ENCODE measurements at regions not wholly inside any gene's neighbourhood (a gene's known extent, or its start where the extent isn't known, plus 50 kb on each side); places are given as distances from the start of the nearest gene placed in this dataset.
A peak's percentile ranks its signal among the peaks of the same experiment; 100 is the strongest.

- no peak for TF ChIP-seq ZFP3 (tag by site-specific recombination; IDR thresholded peaks at IDR 0.05; ENCODE audit: low read depth)
- TF ChIP-seq KLF7 (tag by site-specific recombination; IDR thresholded peaks at IDR 0.05; ENCODE audit: borderline replicate concordance): no peak
- peak; percentile 86 for TF ChIP-seq ZNF133 (tag by site-specific recombination; IDR thresholded peaks at IDR 0.05)
- TF ChIP-seq KLF9 (tag by site-specific recombination; IDR thresholded peaks at IDR 0.05; ENCODE audit: low read depth): no peak
- TF ChIP-seq, protein P1, sequence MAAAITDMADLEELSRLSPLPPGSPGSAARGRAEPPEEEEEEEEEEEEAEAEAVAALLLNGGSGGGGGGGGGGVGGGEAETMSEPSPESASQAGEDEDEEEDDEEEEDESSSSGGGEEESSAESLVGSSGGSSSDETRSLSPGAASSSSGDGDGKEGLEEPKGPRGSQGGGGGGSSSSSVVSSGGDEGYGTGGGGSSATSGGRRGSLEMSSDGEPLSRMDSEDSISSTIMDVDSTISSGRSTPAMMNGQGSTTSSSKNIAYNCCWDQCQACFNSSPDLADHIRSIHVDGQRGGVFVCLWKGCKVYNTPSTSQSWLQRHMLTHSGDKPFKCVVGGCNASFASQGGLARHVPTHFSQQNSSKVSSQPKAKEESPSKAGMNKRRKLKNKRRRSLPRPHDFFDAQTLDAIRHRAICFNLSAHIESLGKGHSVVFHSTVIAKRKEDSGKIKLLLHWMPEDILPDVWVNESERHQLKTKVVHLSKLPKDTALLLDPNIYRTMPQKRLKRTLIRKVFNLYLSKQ (tag by site-specific recombination; IDR thresholded peaks at IDR 0.05; ENCODE audit: borderline replicate concordance): no peak
- TF ChIP-seq ZNF830 (tag by site-specific recombination; IDR thresholded peaks at IDR 0.05; ENCODE audit: low read depth): no peak
- TF ChIP-seq ZNF157 (tag by site-specific recombination; IDR thresholded peaks at IDR 0.05): no peak
- TF ChIP-seq ZBTB8A (tag by site-specific recombination; IDR thresholded peaks at IDR 0.05): no peak
- no peak for TF ChIP-seq HIC1 (tag by site-specific recombination; IDR thresholded peaks at IDR 0.05)
- no peak for TF ChIP-seq YY1 (tag by site-specific recombination; IDR thresholded peaks at IDR 0.05)
- peak; percentile 50; the same call in 1 of the 2 replicates for TF ChIP-seq ZNF501 (tag by site-specific recombination; IDR thresholded peaks at IDR 0.05)
- peak; percentile 12 for TF ChIP-seq ZNF510 (tag by site-specific recombination; IDR thresholded peaks at IDR 0.05; ENCODE audit: insufficient replicate concordance)
- no peak for TF ChIP-seq ZBTB48 (tag by site-specific recombination; IDR thresholded peaks at IDR 0.05)
- no peak for TF ChIP-seq ZNF132 (tag by site-specific recombination; IDR thresholded peaks at IDR 0.05; ENCODE audit: borderline replicate concordance)
- peak; percentile 99 for TF ChIP-seq SETDB1 (IDR thresholded peaks at IDR 0.05; ENCODE audit: insufficient read length, low read length)
- TF ChIP-seq ZNF488 (tag by site-specific recombination; IDR thresholded peaks at IDR 0.05): no peak
- TF ChIP-seq ZNF354C (tag by site-specific recombination; IDR thresholded peaks at IDR 0.05; ENCODE audit: borderline replicate concordance, low read depth): no peak
- TF ChIP-seq, protein P2, sequence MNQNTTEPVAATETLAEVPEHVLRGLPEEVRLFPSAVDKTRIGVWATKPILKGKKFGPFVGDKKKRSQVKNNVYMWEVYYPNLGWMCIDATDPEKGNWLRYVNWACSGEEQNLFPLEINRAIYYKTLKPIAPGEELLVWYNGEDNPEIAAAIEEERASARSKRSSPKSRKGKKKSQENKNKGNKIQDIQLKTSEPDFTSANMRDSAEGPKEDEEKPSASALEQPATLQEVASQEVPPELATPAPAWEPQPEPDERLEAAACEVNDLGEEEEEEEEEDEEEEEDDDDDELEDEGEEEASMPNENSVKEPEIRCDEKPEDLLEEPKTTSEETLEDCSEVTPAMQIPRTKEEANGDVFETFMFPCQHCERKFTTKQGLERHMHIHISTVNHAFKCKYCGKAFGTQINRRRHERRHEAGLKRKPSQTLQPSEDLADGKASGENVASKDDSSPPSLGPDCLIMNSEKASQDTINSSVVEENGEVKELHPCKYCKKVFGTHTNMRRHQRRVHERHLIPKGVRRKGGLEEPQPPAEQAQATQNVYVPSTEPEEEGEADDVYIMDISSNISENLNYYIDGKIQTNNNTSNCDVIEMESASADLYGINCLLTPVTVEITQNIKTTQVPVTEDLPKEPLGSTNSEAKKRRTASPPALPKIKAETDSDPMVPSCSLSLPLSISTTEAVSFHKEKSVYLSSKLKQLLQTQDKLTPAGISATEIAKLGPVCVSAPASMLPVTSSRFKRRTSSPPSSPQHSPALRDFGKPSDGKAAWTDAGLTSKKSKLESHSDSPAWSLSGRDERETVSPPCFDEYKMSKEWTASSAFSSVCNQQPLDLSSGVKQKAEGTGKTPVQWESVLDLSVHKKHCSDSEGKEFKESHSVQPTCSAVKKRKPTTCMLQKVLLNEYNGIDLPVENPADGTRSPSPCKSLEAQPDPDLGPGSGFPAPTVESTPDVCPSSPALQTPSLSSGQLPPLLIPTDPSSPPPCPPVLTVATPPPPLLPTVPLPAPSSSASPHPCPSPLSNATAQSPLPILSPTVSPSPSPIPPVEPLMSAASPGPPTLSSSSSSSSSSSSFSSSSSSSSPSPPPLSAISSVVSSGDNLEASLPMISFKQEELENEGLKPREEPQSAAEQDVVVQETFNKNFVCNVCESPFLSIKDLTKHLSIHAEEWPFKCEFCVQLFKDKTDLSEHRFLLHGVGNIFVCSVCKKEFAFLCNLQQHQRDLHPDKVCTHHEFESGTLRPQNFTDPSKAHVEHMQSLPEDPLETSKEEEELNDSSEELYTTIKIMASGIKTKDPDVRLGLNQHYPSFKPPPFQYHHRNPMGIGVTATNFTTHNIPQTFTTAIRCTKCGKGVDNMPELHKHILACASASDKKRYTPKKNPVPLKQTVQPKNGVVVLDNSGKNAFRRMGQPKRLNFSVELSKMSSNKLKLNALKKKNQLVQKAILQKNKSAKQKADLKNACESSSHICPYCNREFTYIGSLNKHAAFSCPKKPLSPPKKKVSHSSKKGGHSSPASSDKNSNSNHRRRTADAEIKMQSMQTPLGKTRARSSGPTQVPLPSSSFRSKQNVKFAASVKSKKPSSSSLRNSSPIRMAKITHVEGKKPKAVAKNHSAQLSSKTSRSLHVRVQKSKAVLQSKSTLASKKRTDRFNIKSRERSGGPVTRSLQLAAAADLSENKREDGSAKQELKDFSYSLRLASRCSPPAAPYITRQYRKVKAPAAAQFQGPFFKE (tag by site-specific recombination; IDR thresholded peaks at IDR 0.05; ENCODE audit: borderline replicate concordance): no peak
- TF ChIP-seq ZNF521 (tag by site-specific recombination; IDR thresholded peaks at IDR 0.05): no peak
- no peak for TF ChIP-seq MYNN (tag by site-specific recombination; IDR thresholded peaks at IDR 0.05; ENCODE audit: borderline replicate concordance)
- no peak for TF ChIP-seq ZNF785 (tag by site-specific recombination; IDR thresholded peaks at IDR 0.05)
- TF ChIP-seq, protein P3, sequence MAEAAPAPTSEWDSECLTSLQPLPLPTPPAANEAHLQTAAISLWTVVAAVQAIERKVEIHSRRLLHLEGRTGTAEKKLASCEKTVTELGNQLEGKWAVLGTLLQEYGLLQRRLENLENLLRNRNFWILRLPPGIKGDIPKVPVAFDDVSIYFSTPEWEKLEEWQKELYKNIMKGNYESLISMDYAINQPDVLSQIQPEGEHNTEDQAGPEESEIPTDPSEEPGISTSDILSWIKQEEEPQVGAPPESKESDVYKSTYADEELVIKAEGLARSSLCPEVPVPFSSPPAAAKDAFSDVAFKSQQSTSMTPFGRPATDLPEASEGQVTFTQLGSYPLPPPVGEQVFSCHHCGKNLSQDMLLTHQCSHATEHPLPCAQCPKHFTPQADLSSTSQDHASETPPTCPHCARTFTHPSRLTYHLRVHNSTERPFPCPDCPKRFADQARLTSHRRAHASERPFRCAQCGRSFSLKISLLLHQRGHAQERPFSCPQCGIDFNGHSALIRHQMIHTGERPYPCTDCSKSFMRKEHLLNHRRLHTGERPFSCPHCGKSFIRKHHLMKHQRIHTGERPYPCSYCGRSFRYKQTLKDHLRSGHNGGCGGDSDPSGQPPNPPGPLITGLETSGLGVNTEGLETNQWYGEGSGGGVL (tag by site-specific recombination; IDR thresholded peaks at IDR 0.05): no peak
- TF ChIP-seq ZNF184 (tag by site-specific recombination; IDR thresholded peaks at IDR 0.05): no peak
- TF ChIP-seq ZNF23 (tag by site-specific recombination; IDR thresholded peaks at IDR 0.05; ENCODE audit: borderline replicate concordance): no peak
- 0 out of 2 replicates have a peak, but pooled peaks have one; percentile 32 for TF ChIP-seq KLF8 (tag by site-specific recombination; IDR thresholded peaks at IDR 0.05)
- TF ChIP-seq ZNF48 (tag by site-specific recombination; IDR thresholded peaks at IDR 0.05): no peak
Measured at GRCh38 chr7:149379625-149380024, 81.2 kb downstream of the ZNF777 start (continued).

Data from HEK293 (cell line).